ENCODE measurements at regions not wholly inside any gene's neighbourhood (a gene's known extent, or its start where the extent isn't known, plus 50 kb on each side); places are given as distances from the start of the nearest gene placed in this dataset.

DNA sequence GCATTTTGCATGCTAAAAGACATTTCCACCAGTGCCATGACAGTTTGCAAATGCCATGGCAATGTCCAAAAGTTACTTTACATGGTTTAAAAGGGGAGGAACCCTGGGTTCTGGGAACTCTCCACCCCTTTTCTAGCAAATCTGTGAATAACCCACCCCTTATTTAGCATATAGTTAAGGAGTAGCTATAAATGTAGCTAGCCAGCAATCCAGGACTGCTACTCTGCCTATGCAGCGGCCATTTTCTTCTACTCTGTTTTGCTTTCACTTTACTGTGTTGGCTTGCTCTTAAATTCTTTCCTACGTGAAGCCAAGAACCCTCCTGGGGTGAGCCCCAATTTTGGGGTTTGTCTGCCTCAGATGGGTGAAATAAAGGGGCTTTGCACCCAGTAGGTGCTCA is 141.0 kb downstream of the PTPN11 start:
- no peak overlapping the region for H3K4me3 ChIP-seq (ENCODE audit: low read depth, low read length)

- no peak overlapping the region for H3K4me3 ChIP-seq (ENCODE audit: low read depth, low read length)
Observed at GRCh38 chr12:112564160-112564784, 145.5 kb downstream of the PTPN11 start.

GRCh38 chr12:112568641-112569040 is 149.9 kb downstream of the PTPN11 start:
- no peak overlapping the region for H3K4me3 ChIP-seq (ENCODE audit: low read depth, low read length)

GRCh38 chr12:112570096-112570495 is 151.3 kb downstream of the PTPN11 start:
- no peak overlapping the region for H3K4me3 ChIP-seq (ENCODE audit: low read depth, low read length)

GRCh38 chr12:112573141-112573540 is 154.4 kb downstream of the PTPN11 start:
- H3K4me3 ChIP-seq (ENCODE audit: low read depth, low read length) = no peak overlapping the region

DNA sequence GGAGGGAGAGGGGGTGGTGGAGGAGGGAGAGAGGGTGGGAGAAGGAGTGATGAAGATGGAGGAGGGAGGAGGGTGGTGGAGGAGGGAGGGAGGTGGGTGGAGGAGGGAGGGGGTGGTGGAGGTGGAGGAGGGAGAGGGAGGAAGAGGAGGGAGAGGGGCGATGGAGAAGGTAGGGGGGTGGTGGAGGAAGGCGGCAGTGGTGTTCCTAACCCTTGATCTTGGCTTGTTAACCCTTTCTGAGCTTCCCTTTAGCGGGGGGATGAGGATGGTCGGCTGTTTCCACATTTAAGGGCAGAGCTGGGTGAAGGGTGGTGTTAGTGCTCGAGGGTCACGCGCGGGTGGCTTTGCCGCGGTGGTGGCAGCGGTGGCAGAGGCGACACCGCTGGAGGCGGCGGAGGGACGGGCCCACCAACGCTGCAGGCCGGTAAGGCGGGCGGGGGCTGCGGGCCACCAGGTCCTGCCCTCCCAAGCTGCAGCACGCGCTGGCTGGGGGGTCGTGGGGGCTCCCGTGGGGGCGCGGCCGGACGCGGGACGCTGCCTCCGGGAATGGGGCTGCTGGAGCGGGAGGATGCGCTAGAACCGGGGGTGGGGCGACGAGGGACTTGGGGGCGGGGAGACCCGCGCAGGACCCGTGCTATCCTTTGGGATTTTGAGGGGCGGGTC is 156.3 kb downstream of the PTPN11 start:
- peak overlapping the region; percentile 30 for H3K4me3 ChIP-seq (ENCODE audit: low read depth, low read length)

GRCh38 chr12:112575559-112576067 is 156.9 kb downstream of the PTPN11 start:
- H3K4me3 ChIP-seq (ENCODE audit: low read depth, low read length) = no peak overlapping the region

DNA sequence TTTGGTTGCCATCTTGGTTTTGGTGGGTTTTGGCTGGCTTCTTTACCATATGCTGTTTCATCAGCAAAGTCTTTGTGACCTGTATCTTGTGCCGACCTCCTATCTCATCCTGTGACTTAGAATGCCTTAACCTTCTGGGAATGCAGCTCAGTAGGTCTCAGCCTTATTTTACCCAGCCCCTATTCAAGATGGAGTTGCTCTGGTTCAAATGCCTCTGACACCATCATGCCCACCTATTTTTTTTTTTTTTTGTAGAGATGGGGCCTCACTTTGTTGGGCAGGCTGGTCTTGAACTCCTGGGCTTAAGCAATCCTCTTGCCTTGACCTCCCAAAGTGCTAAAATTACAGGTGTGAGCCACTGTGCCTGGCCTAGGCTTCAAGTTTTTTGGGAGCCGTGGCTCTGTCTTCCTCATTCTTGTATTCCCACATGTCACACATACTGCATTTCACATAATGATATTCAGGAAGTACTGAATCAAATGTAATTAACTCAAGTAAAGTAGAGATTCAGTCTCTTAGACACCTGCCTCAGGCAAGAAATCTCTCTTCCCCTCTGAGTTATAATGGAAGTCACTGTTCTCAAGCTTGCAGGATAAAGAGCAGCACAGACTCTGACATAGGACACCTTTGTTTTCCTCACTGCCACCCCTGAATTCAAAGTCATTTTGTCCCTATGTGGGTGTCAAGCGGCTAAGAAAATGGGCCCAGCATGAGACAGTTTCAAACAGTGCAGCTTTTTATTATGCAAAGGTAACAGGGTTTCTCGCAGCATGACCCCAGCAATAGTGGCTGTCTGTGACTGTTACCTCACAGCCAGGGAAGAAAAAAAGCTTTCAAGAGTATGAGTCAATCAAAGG is 159.0 kb downstream of the PTPN11 start:
- no peak overlapping the region for H3K4me3 ChIP-seq (ENCODE audit: low read depth, low read length)

DNA sequence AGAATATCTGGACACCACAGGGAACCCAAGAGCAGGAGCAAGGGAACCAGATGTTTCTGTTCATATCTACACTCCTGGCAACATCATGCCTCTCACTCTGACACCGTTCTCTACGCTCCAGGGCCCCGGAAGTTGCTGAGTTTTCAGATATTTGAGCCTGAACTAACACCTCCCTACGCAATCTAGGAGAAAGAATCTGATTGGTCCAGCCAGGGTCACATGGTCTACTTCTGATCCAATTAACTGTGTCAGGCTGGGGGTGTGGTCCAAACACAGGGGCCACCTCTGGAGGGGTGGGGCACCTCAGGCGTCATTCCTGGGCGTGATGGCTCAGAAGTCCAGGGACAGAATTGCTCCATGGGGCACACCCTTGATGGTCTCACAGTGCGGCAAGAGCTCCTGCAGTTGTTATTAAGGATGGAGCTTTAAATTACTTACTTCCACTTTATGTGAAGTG is 165.5 kb downstream of the PTPN11 start:
- no peak overlapping the region for H3K4me3 ChIP-seq (ENCODE audit: low read depth, low read length)

DNA sequence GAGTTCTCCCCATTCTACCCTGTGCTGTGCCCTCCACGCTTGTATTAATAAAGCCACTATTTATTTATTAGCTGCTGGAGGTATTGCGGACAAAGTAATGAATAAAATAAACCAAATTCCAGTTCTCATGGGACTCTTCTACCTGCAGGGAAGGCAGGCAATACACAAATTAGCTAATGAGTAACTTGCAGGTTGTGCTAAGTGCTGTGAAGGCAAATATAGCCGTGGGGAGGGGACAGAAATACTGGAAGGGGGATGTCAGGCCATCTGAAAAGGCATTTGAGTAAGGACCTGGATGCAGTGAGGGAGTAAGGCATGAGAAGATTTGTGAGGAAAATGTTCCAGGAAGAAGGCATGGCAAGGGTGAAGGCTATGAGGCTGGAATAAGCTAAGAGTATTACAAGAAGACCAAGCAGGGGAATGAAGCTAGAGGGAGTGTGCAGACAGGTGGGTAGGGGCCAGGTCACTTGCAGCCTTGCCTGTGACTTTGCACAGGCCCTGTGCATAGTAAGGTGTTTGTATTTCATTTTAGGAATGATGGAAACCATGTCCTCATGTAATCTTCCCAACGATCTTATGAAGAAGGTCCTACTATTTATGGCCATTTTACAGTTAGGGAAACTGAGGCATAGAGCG is 167.5 kb downstream of the PTPN11 start:
- no peak overlapping the region for H3K4me3 ChIP-seq (ENCODE audit: low read depth, low read length)

- H3K4me3 ChIP-seq (ENCODE audit: low read depth, low read length) = no peak overlapping the region
Observed at GRCh38 chr12:112589275-112589674, 170.5 kb downstream of the PTPN11 start.

DNA sequence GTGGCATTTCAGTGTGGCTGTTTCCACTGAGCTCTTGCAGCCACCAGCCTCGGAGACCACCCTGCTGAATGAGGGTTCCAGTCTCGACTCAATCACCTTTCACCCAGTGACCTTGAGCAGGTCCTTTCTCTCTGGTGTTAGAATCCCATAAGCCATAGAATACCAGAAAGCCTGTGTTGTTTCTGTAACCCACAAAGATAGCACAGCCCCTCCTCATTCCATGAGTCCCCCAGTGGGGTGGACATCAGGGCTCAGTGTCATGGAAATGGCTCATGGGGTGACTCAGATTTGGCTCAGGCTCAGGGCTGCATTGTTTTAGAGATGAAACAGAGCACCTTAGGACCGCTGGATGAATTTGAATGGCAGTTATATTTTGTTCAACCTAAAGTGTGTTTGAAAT is 171.5 kb downstream of the PTPN11 start:
- H3K4me3 ChIP-seq (ENCODE audit: low read depth, low read length) = no peak overlapping the region

DNA sequence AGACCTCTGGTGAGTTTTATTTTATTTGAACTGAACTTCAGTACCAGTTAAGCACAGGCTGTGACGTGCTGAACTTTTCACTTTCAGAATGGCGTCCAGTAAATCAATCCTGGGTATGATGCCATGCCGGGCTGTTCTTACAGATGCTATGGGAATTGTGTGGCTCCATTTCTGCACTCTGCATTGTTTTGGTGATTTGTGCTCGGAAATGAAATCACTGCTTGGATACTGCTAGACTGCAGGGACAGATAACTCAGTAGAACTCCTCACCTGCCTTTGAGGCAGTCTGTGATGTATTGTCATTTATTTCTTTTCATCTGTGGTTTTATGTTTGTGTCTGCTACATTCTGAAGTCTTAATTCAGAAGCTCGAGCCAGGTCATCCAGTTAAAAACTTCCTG is 172.7 kb downstream of the PTPN11 start:
- H3K4me3 ChIP-seq (ENCODE audit: low read depth, low read length) = no peak overlapping the region

DNA sequence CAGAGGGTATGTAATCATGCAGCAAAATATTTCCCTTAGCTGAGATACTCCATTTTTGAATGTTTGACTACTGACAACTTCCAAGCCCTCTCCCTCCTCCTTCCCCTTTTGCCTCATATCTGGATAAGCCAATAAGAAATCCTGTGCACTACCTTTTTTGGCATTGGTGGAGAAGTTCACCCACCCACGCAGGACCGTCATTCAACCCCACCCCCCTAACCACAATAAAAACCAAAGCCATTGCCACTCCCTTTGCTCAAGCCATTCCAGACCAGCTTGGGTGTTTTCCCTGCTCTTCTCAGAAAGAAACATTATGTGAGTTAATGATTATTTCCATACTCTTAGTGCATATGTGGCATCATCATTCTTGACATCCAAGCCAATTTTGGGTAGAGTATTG is 176.7 kb downstream of the PTPN11 start:
- no peak overlapping the region for H3K4me3 ChIP-seq (ENCODE audit: low read depth, low read length)

- H3K4me3 ChIP-seq (ENCODE audit: low read depth, low read length) = no peak overlapping the region
Observed at GRCh38 chr12:112597986-112598385, 179.2 kb downstream of the PTPN11 start.

GRCh38 chr12:112598626-112599025 is 179.9 kb downstream of the PTPN11 start:
- no peak overlapping the region for H3K4me3 ChIP-seq (ENCODE audit: low read depth, low read length)

DNA sequence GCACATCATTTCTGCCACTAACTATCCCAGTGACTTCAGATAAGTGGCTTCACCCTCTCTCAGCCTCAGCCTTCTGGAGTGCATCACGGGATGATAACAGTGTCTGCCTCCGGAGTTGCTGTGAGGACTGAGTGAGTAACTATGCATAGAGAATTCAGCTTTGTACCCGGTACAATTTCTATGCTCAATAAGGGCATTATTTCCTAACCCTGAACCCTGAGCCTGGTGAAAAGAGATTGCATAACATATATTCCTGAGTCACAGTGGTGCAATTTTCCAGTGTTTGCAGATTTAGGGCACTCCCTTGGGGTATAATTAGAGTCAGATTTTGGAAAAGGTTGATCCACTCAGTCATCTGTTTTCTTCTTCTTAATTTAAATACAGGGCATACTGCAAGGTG is 181.1 kb downstream of the PTPN11 start:
- no peak overlapping the region for H3K4me3 ChIP-seq (ENCODE audit: low read depth, low read length)

- H3K4me3 ChIP-seq (ENCODE audit: low read depth, low read length) = no peak overlapping the region
Observed at GRCh38 chr12:112602150-112602549, 183.4 kb downstream of the PTPN11 start.

DNA sequence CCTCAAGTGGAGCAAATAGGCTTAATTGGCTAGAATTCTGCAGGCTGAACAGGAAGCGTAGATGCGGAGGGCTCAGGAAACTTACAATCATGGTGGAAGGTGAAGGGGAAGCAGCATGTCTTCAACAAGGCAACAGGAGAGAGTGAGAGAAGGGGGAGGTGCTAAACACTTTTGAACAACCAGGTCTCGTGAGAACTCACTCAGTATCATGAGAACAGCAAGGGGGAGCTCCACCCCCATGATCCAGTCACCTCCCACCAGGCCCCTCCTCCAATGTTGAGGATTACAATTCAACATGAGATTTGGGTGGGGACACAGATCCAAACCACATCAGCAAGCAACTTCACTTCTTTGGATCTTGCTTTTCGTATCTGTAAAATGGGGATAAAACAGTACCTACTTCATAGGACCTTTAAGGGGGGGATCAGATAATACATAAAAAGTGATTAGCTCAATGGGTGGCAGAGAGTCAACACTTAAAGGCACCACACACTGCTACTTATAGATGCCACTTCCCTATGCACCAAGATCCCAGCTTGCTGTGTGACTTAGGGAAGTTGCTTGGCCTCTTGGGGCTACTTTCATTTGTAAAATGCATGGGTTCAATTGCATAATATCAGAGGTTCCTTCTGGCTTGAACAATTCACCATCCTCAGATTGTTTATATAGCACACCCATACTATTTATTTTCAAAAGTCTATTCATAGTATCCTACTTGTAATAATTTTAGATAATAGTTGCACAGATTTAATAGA is 184.8 kb upstream of the RPH3A start:
- no peak overlapping the region for H3K4me3 ChIP-seq (ENCODE audit: low read depth, low read length)

DNA sequence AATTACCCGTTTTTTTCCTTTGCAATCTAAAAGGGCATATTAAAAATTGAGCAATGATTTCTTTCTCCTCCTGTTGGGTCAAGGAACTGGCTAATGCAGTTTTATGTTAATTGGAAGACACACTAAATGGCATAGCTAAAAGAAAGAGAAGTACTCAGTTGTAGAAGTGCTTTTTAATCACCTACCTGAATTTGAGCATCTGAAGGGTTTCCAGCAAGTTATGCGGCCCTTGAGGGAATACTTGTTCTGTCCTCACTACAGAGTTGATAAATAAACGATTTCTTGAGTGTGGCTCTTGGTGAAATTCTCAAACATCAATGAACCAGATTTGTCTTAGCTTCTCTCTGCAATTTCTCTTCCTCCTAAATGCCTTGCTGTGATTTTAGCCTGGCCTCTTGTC is 184.1 kb upstream of the RPH3A start:
- H3K4me3 ChIP-seq (ENCODE audit: low read depth, low read length) = no peak overlapping the region
